HCT116 (cell line): ENCODE measurements at regions not wholly inside any gene's neighbourhood (a gene's known extent, or its start where the extent isn't known, plus 50 kb on each side); places are given as distances from the start of the nearest gene placed in this dataset.

Experiments
- ATAC-seq: fragments of 200-7000 bp; cut with Tn5 transposase; 2 replicates; pipeline ENCODE4 v1.9.1; 2020; ENCODE audit warnings: mild to moderate bottlenecking, moderate library complexity
- BruUV-seq: library from RNA; stranded (reverse); fragments of 400-500 nt; replicated peaks from 2 replicates; lab custom pipeline; 2021; lab: Mats Ljungman, UMichigan
- CTCF ChIA-PET: fragments of 300-600 bp; sonication (Branson Sonifier 250); formaldehyde crosslinking; loops from one replicate; lab custom pipeline; 2021; ENCODE audit warnings: antibody characterized with exemption; lab: Charles Lee
- POLR2A ChIA-PET: fragments of 300-600, 350-600 bp; sonication (Branson Sonifier 250); formaldehyde crosslinking; loops from one replicate; lab custom pipeline; 2021; ENCODE audit warnings: antibody characterized with exemption; lab: Charles Lee
- RAD21 ChIA-PET, 2 experiments: fragments of 300-600 bp; sonication (Branson Sonifier 250); formaldehyde crosslinking; loops; one replicate each; lab custom pipeline; 2023; ENCODE audit warnings: low total read pairs in 2 of 2; ENCODE audit not compliant: uncharacterized antibody in 2 of 2, unreplicated experiment in 2 of 2, low non-redundant PET in 1 of 2; lab: Charles Lee
- DNase-seq: peaks from one replicate; pipeline ENCODE4 v3.0.0-alpha.2; 2010; ENCODE audit warnings: low read depth, low spot score
- H2AFZ ChIP-seq: fragments of 200-600 bp; shearing (Covaris generic), sonication (generic); 2 replicates; pipeline ENCODE4 v1.6.1; 2017; ENCODE audit warnings: low read depth, mixed run types, mixed read lengths, antibody characterized with exemption, low read length; ENCODE audit not compliant: poor library complexity, severe bottlenecking
- H3K27ac ChIP-seq: 2 replicates; pipeline ENCODE4 v1.5.1; 2012; ENCODE audit warnings: low read depth, low read length
- H3K27me3 ChIP-seq: fragments of 200-600 bp; sonication (generic); 2 replicates; pipeline ENCODE4 v1.6.1; 2016; ENCODE audit warnings: mixed run types, low read length, mixed read lengths; ENCODE audit not compliant: insufficient read depth
- H3K36me3 ChIP-seq, 2 experiments: fragments of 200-500 bp in 1 of 2; fragments of 200-600 bp in 1 of 2; sonication (Bioruptor generic) in 1 of 2; sonication (generic) in 1 of 2; 2 replicates each; pipeline versions ENCODE4 v1.5.1 to v1.6.1; 2014 to 2016; ENCODE audit warnings: low read length in 2 of 2, inconsistent platforms in 1 of 2, mixed read lengths in 1 of 2, mixed run types in 1 of 2; ENCODE audit not compliant: insufficient read depth in 2 of 2, control insufficient read depth in 1 of 2
- H3K4me1 ChIP-seq, 2 experiments: fragments of 200-600 bp in 1 of 2; sonication (generic) in 1 of 2; 2 replicates each; pipeline versions ENCODE4 v1.5.1 to v1.6.1; 2012 to 2017; ENCODE audit warnings: low read length in 2 of 2, inconsistent platforms in 1 of 2, mild to moderate bottlenecking in 1 of 2, mixed read lengths in 1 of 2, mixed run types in 1 of 2, moderate library complexity in 1 of 2; ENCODE audit not compliant: insufficient read depth in 2 of 2, control insufficient read depth in 1 of 2
- H3K4me2 ChIP-seq: fragments of 200-600 bp; sonication (generic); 2 replicates; pipeline ENCODE4 v1.6.1; 2017; ENCODE audit warnings: mixed run types, low read length, mixed read lengths
- H3K4me3 ChIP-seq, 2 experiments: fragments of 200-600 bp in 1 of 2; sonication (generic) in 1 of 2; replicated peaks in 1 of 2; 2 replicates each; pipeline ENCODE4 v1.5.1; 2011 to 2016; ENCODE audit warnings: low read length in 2 of 2, control low read depth in 1 of 2, low read depth in 1 of 2, mild to moderate bottlenecking in 1 of 2, mixed read lengths in 1 of 2, mixed run types in 1 of 2
- H3K79me2 ChIP-seq: fragments of 200-600 bp; sonication (generic); 2 replicates; pipeline ENCODE4 v1.6.1; 2017; ENCODE audit warnings: mild to moderate bottlenecking, mixed run types, low read length, moderate library complexity, mixed read lengths; ENCODE audit not compliant: insufficient read depth
- H3K9ac ChIP-seq: fragments of 200-600 bp; sonication (generic); 2 replicates; pipeline ENCODE4 v1.6.1; 2016; ENCODE audit warnings: low read length, mixed read lengths
- H3K9me2 ChIP-seq: fragments of 200-600 bp; sonication (generic), shearing (Covaris generic); 2 replicates; pipeline ENCODE4 v1.6.1; 2017; ENCODE audit warnings: mixed run types, mild to moderate bottlenecking, moderate library complexity; ENCODE audit not compliant: insufficient read depth
- H3K9me3 ChIP-seq, 2 experiments: fragments of 200-500 bp in 1 of 2; fragments of 200-600 bp in 1 of 2; sonication (Bioruptor generic) in 1 of 2; sonication (generic) in 1 of 2; 2 replicates each; pipeline ENCODE4 v1.6.1; 2014 to 2017; ENCODE audit warnings: low read length in 2 of 2, mixed read lengths in 2 of 2, inconsistent platforms in 1 of 2, low read depth in 1 of 2, mild to moderate bottlenecking in 1 of 2, mixed run types in 1 of 2, moderate library complexity in 1 of 2; ENCODE audit not compliant: control insufficient read depth in 1 of 2, insufficient read depth in 1 of 2
- H4K20me1 ChIP-seq: fragments of 200-600 bp; sonication (generic), shearing (Covaris generic); 2 replicates; pipeline ENCODE4 v1.6.1; 2017; ENCODE audit warnings: mixed run types, mild to moderate bottlenecking, moderate library complexity; ENCODE audit not compliant: insufficient read depth
- ATF3 ChIP-seq: IDR thresholded peaks from 2 replicates; pipeline ENCODE4 v1.6.1; 2012
- CEBPB ChIP-seq: IDR thresholded peaks from 2 replicates; pipeline ENCODE4 v1.6.1; 2012; ENCODE audit warnings: low read depth
- EGR1 ChIP-seq: IDR thresholded peaks from 2 replicates; pipeline ENCODE4 v1.6.1; 2012; ENCODE audit warnings: low read depth
- EZH2 ChIP-seq: fragments of 200-600 bp; sonication (generic); IDR thresholded peaks from 2 replicates; pipeline ENCODE4 v1.6.1; 2017; ENCODE audit warnings: antibody characterized with exemption, mixed run types
- EZH2phosphoT487 ChIP-seq: fragments of 200-600 bp; IDR thresholded peaks from 2 replicates; pipeline ENCODE4 v1.6.1; 2018; ENCODE audit warnings: antibody characterized with exemption, borderline replicate concordance
- FOSL1 ChIP-seq: IDR thresholded peaks from 2 replicates; pipeline ENCODE4 v1.6.1; 2012; ENCODE audit warnings: low read depth
- POLR2A ChIP-seq: IDR thresholded peaks from 2 replicates; pipeline ENCODE4 v1.7.0; 2011; ENCODE audit warnings: borderline replicate concordance; ENCODE audit not compliant: insufficient read depth, insufficient read length; ENCODE audit errors: extremely low read depth
- POLR2AphosphoS5 ChIP-seq: IDR thresholded peaks from 2 replicates; pipeline ENCODE4 v1.6.1; 2011; ENCODE audit warnings: mild to moderate bottlenecking, low read depth, low read length, moderate library complexity
- SRF ChIP-seq: IDR thresholded peaks from 2 replicates; pipeline ENCODE4 v1.6.1; 2012; ENCODE audit warnings: low read depth
- ZBTB33 ChIP-seq: IDR thresholded peaks from 2 replicates; pipeline ENCODE4 v1.6.1; 2011; ENCODE audit warnings: mild to moderate bottlenecking, low read length, moderate library complexity; ENCODE audit not compliant: insufficient replicate concordance; ENCODE audit errors: extremely low read depth
- ZFX ChIP-seq: fragments of 450-650 bp; IDR thresholded peaks from 2 replicates; pipeline ENCODE4 v1.6.1; 2017
- ZNF274 ChIP-seq: fragments of 200-500 bp; sonication (Bioruptor generic); IDR thresholded peaks from 2 replicates; pipeline ENCODE4 v1.6.1; 2014; ENCODE audit warnings: mild to moderate bottlenecking, low read depth, low read length, inconsistent platforms
- intact Hi-C: fragments of 100-400 bp; cut with micrococcal nuclease; formaldehyde crosslinking; loops from 2 replicates; pipeline ENCODE4 v1.10.0; 2022
- TF ChIP-seq, protein P1 (sequence below): IDR thresholded peaks from 2 replicates; pipeline ENCODE4 v1.6.1; 2012

DNA sequence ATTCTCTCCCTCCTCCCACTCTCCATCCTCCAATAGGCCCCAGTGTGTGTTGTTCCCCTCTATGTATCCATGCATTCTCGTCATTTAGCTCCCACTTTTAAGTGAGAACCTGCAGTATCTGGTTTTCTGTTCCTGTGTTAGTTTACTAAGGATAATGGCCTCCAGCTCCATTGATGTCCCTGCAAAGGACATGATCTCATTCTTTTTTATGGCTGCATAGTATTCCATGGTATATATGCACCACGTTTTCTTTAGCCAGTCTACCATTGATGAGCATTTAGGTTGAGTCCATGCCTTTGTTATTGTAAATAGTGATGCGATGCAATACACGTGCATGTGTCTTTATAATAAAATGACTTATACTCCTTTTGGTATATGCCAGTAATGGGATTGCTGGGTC, 100.3 kb upstream of the USP9X start:
- Histone ChIP-seq H3K9ac (no peak overlapping the region), H2AFZ (no peak overlapping the region), H4K20me1 (no peaks in the 10 kb centered on the region), H3K27ac (no peak overlapping the region), H3K4me1 (no peaks in the 10 kb centered on the region), H3K9me2 (no peaks in the 10 kb centered on the region), H3K36me3 (no peaks in the 10 kb centered on the region), H3K4me2 (no peak overlapping the region), H3K27me3 (no peaks in the 10 kb centered on the region), H3K9me3 (no peaks in the 10 kb centered on the region), H3K4me3 (no peak overlapping the region), H3K79me2 (no peaks in the 10 kb centered on the region)
- no TSS peak for BruUV-seq
- TF ChIP-seq EZH2 (no peak), CEBPB (no peak), ZFX (no peak), SRF (no peak), POLR2AphosphoS5 (no peak), ZBTB33 (no peak), POLR2A (no peak), EGR1 (no peak)
- TF ChIP-seq, protein P1, sequence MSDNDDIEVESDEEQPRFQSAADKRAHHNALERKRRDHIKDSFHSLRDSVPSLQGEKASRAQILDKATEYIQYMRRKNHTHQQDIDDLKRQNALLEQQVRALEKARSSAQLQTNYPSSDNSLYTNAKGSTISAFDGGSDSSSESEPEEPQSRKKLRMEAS, result no peak
- ATAC-seq, result no peak
- ChIA-PET RAD21 (no interaction called here), CTCF (no interaction called here), POLR2A (no interaction called here)
- intact Hi-C loops, result no loop called here
- no peak for DNase-seq

DNA sequence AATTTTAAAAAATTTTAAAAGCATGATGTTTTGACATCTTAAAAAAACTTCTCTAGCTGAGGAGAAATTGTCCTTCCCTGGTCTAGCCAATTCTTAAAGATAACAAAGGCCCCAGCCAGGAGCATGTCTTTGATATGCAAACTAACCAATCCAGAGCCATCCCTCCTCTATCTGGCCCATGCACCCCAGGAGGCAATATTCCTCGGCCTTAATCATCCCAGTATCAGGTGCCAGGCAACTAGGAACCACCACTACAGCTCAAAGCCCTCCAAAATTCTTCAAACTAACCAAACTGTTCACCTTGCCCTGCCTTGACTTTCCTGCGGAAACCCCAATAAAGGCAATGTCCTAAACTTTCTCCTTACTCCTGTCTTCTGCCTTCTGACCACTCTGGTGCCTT, 97.8 kb upstream of the USP9X start:
- CTCF ChIA-PET, result no interaction called here
- RAD21 ChIA-PET, result no interaction called here
- no peaks in the 10 kb centered on the region for H3K36me3 ChIP-seq
- no TSS peak for BruUV-seq
- no peaks in the 10 kb centered on the region for H3K4me1 ChIP-seq
- no peak overlapping the region for H2AFZ ChIP-seq
- H3K9me3 ChIP-seq, result no peaks in the 10 kb centered on the region
- H3K27me3 ChIP-seq, result no peaks in the 10 kb centered on the region
- intact Hi-C loops, result no loop called here
- no peak overlapping the region for H3K9ac ChIP-seq
- H3K4me3 ChIP-seq, result no peak overlapping the region
- TF ChIP-seq FOSL1, result no peak
- no peak for TF ChIP-seq ZFX
- TF ChIP-seq ATF3, result no peak
- no peak for TF ChIP-seq ZNF274
- TF ChIP-seq EZH2phosphoT487, result no peak
- TF ChIP-seq, all 23 proteins: peak for 0
- no peak for ATAC-seq
- H3K79me2 ChIP-seq, result no peaks in the 10 kb centered on the region
- no peaks in the 10 kb centered on the region for H3K9me2 ChIP-seq
- no peak overlapping the region for H3K27ac ChIP-seq
- no peaks in the 10 kb centered on the region for H4K20me1 ChIP-seq
- DNase-seq, result no peak
- H3K4me2 ChIP-seq, result no peak overlapping the region
- POLR2A ChIA-PET, result no interaction called here
